Testis (tissue), 2 donors: ENCODE measurements at regions not wholly inside any gene's neighbourhood (a gene's known extent, or its start where the extent isn't known, plus 50 kb on each side); places are given as distances from the start of the nearest gene placed in this dataset.

Experiments used
- CTCF ChIP-seq, 3 experiments: fragments of 450-650 bp in 2 of 3; fragments of 200-600 bp in 1 of 3; sonication (generic) in 1 of 3; IDR thresholded peaks; one replicate each; pipeline ENCODE4 v1.5.1; 2016 to 2019; ENCODE audit warnings: antibody characterized with exemption in 3 of 3, mild to moderate bottlenecking in 2 of 3, moderate library complexity in 1 of 3
- POLR2A ChIP-seq: fragments of 450-650 bp; IDR thresholded peaks from one replicate; pipeline ENCODE4 v1.6.1; 2017; ENCODE audit warnings: antibody characterized with exemption, mild to moderate bottlenecking, moderate library complexity

GRCh38 chr2:30055548-30055947 is 91.3 kb upstream of the YPEL5 start:
- TF ChIP-seq CTCF (IDR thresholded peaks at IDR 0.05): no peak
- TF ChIP-seq POLR2A: no peak
